Retinal pigment epithelial cell (primary cell): ENCODE measurements at regions not wholly inside any gene's neighbourhood (a gene's known extent, or its start where the extent isn't known, plus 50 kb on each side); places are given as distances from the start of the nearest gene placed in this dataset.

Source experiments
- DNase-seq: peaks from one replicate; pipeline ENCODE4 v3.0.0-alpha.2; 2010; ENCODE audit warnings: low read depth
- H3K4me3 ChIP-seq: 2 replicates; pipeline ENCODE4 v1.5.1; 2011; ENCODE audit warnings: mild to moderate bottlenecking, low read length, control low read depth, moderate library complexity
- CTCF ChIP-seq: conservative IDR thresholded peaks from 2 replicates; pipeline ENCODE4 v1.5.1; 2011; ENCODE audit warnings: low read depth, low read length, control low read depth, inconsistent platforms

- H3K4me3 ChIP-seq: no peak overlapping the region
- TF ChIP-seq CTCF: no peak
- DNase-seq: no peak
Measured at GRCh38 chr3:124043023-124043422, 51.1 kb upstream of the ROPN1 start.

- H3K4me3 ChIP-seq: no peak overlapping the region
- no peak for TF ChIP-seq CTCF
- no peak for DNase-seq
Measured at GRCh38 chr3:124044956-124045355, 53.0 kb upstream of the ROPN1 start.

GRCh38 chr3:124048967-124049798 lies 57.3 kb upstream of the ROPN1 start:
- no peak for TF ChIP-seq CTCF
- DNase-seq: no peak
- no peak overlapping the region for H3K4me3 ChIP-seq

GRCh38 chr3:124051636-124052035 lies 59.7 kb upstream of the ROPN1 start:
- no peak overlapping the region for H3K4me3 ChIP-seq

GRCh38 chr3:124053871-124054270 lies 61.9 kb upstream of the ROPN1 start:
- no peak for TF ChIP-seq CTCF

More at GRCh38 chr3:124051636-124052035, 59.7 kb upstream of the ROPN1 start:
- no peak for DNase-seq
- no peak for TF ChIP-seq CTCF

GRCh38 chr3:124056846-124057245 lies 64.9 kb upstream of the ROPN1 start:
- no peak overlapping the region for H3K4me3 ChIP-seq
- no peak for DNase-seq
- no peak for TF ChIP-seq CTCF

More at GRCh38 chr3:124053871-124054270, 61.9 kb upstream of the ROPN1 start:
- no peak overlapping the region for H3K4me3 ChIP-seq
- no peak for DNase-seq

GRCh38 chr3:124057420-124057819 lies 65.5 kb upstream of the ROPN1 start:
- H3K4me3 ChIP-seq: no peak overlapping the region
- no peak for DNase-seq
- TF ChIP-seq CTCF: no peak
